AG04450 (cell line): ENCODE measurements at regions not wholly inside any gene's neighbourhood (a gene's known extent, or its start where the extent isn't known, plus 50 kb on each side); places are given as distances from the start of the nearest gene placed in this dataset.

Source experiments
- CTCF ChIA-PET: fragments of 300-600, 350-600 bp; formaldehyde crosslinking; extraction: SDS; loops from one replicate; lab custom pipeline; 2022; ENCODE audit warnings: antibody characterized with exemption, inconsistent platforms; lab: Charles Lee
- POLR2A ChIA-PET: fragments of 350-600 bp; formaldehyde crosslinking; extraction: SDS; loops from one replicate; lab custom pipeline; 2021; ENCODE audit warnings: antibody characterized with exemption, inconsistent platforms; lab: Yijun Ruan, JAX
- DNase-seq: peaks from one replicate; pipeline ENCODE4 v3.0.0-alpha.2; 2011; ENCODE audit warnings: low read depth, low spot score
- H3K27ac ChIP-seq: one replicate; pipeline ENCODE4 v1.5.1; 2012; ENCODE audit warnings: low read depth, low read length, control low read depth
- H3K27me3 ChIP-seq: one replicate; pipeline ENCODE4 v1.6.0; 2012; ENCODE audit warnings: low read length; ENCODE audit not compliant: control insufficient read depth, insufficient read depth
- H3K4me3 ChIP-seq: 2 replicates; pipeline ENCODE4 v1.5.1; 2011; ENCODE audit warnings: mild to moderate bottlenecking, low read depth, low read length, control low read depth
- H3K9me3 ChIP-seq: 2 replicates; pipeline ENCODE4 v1.5.1; 2012; ENCODE audit warnings: low read length; ENCODE audit not compliant: control insufficient read depth, insufficient read depth
- CTCF ChIP-seq: IDR thresholded peaks from 2 replicates; pipeline ENCODE4 v1.5.1; 2011; ENCODE audit warnings: low read depth, low read length, control low read depth, inconsistent platforms

GRCh38 chr13:95385798-95386197, 84.5 kb upstream of the ABCC4 start:
- no peak for TF ChIP-seq CTCF
- H3K27me3 ChIP-seq, result peaks cover 6% of the 10 kb centered on the region
- POLR2A ChIA-PET, result no interaction called here
- no peak for DNase-seq
- CTCF ChIA-PET, result no interaction called here
- H3K27ac ChIP-seq, result no peak overlapping the region
- H3K4me3 ChIP-seq, result no peak overlapping the region
- peaks cover 5% of the 10 kb centered on the region; the same call in 1 of the 2 replicates for H3K9me3 ChIP-seq

GRCh38 chr13:95386370-95386769, 85.1 kb upstream of the ABCC4 start:
- DNase-seq, result no peak
- no peak for TF ChIP-seq CTCF
- H3K4me3 ChIP-seq, result no peak overlapping the region
- H3K27ac ChIP-seq, result no peak overlapping the region
- H3K27me3 ChIP-seq, result peaks cover 8% of the 10 kb centered on the region
- ChIA-PET POLR2A (no interaction called here), CTCF (interaction anchor here (1.1 kb wide), 1 partner anchor 197 kb away, joined by 5 read pairs; no protein-coding TSS in a partner anchor)
- H3K9me3 ChIP-seq, result peaks cover 5% of the 10 kb centered on the region; the same call in 1 of the 2 replicates

GRCh38 chr13:95387733-95388207, 86.5 kb upstream of the ABCC4 start:
- TF ChIP-seq CTCF, result no peak
- no peak for DNase-seq
- Histone ChIP-seq H3K27ac (no peak overlapping the region), H3K9me3 (peaks cover 5% of the 10 kb centered on the region; the same call in 1 of the 2 replicates), H3K4me3 (no peak overlapping the region), H3K27me3 (peaks cover 9% of the 10 kb centered on the region)
- CTCF ChIA-PET, result interaction anchor here (0.6 to 1.6 kb wide), 4 partner anchors 17 to 355 kb away, joined by 3 to 18 read pairs (median 6); no protein-coding TSS in a partner anchor
- POLR2A ChIA-PET, result no interaction called here

GRCh38 chr13:95388420-95389079, 87.3 kb upstream of the ABCC4 start:
- Histone ChIP-seq H3K27ac (no peak overlapping the region), H3K4me3 (no peak overlapping the region), H3K27me3 (peaks cover 12% of the 10 kb centered on the region), H3K9me3 (peaks cover 5% of the 10 kb centered on the region; the same call in 1 of the 2 replicates)
- CTCF ChIA-PET, result interaction anchor here (0.5 to 1.7 kb wide), 7 partner anchors 8 to 355 kb away, joined by 3 to 18 read pairs (median 4); no protein-coding TSS in a partner anchor
- no peak for DNase-seq
- POLR2A ChIA-PET, result no interaction called here
- TF ChIP-seq CTCF, result no peak

- no peak for TF ChIP-seq CTCF
- DNase-seq, result no peak
- no peaks in the 10 kb centered on the region for H3K9me3 ChIP-seq
- no peak overlapping the region for H3K4me3 ChIP-seq
- POLR2A ChIA-PET, result no interaction called here
- H3K27ac ChIP-seq, result no peak overlapping the region
- peaks cover 16% of the 10 kb centered on the region for H3K27me3 ChIP-seq
- CTCF ChIA-PET, result interaction anchor here (1.5 kb wide), 1 partner anchor 202 kb away, joined by 5 read pairs; no protein-coding TSS in a partner anchor
These were observed 90.1 kb upstream of the ABCC4 start for GRCh38 chr13:95391362-95391761.
